NCI-H446 (cell line): ENCODE measurements at regions not wholly inside any gene's neighbourhood (a gene's known extent, or its start where the extent isn't known, plus 50 kb on each side); places are given as distances from the start of the nearest gene placed in this dataset.

ENCODE experiments used
- DNase-seq, 2 experiments: peaks; one replicate each; lab custom pipeline; 2025; lab: John Stamatoyannopoulos, UW

- no peak for DNase-seq
Measured at GRCh38 chr10:118412932-118413331, 70.8 kb upstream of the FAM204A start.

GRCh38 chr10:118412132-118412760, 70.1 kb upstream of the FAM204A start:
- no peak for DNase-seq

- DNase-seq, result no peak
Measured at GRCh38 chr10:118409295-118409694, 67.2 kb upstream of the FAM204A start.

- no peak for DNase-seq
Measured at GRCh38 chr10:118408181-118408580, 66.1 kb upstream of the FAM204A start.

GRCh38 chr10:118407777-118408176, 65.7 kb upstream of the FAM204A start:
- no peak for DNase-seq

- no peak for DNase-seq
Measured at GRCh38 chr10:118407026-118407425, 64.9 kb upstream of the FAM204A start.

GRCh38 chr10:118405928-118406327, 63.8 kb upstream of the FAM204A start:
- no peak for DNase-seq

GRCh38 chr10:118403967-118404366, 61.8 kb upstream of the FAM204A start:
- no peak for DNase-seq

- DNase-seq, result no peak
Measured at GRCh38 chr10:118401708-118402193, 59.6 kb upstream of the FAM204A start.

GRCh38 chr10:118397391-118397790, 55.3 kb upstream of the FAM204A start:
- no peak for DNase-seq

- DNase-seq, result no peak
Measured at GRCh38 chr10:118395947-118396346, 53.8 kb upstream of the FAM204A start.

GRCh38 chr10:118394301-118395200, 52.4 kb upstream of the FAM204A start:
- no peak for DNase-seq

- no peak for DNase-seq
Measured at GRCh38 chr10:118392761-118393160, 50.6 kb upstream of the FAM204A start.
